ENCODE measurements at regions not wholly inside any gene's neighbourhood (a gene's known extent, or its start where the extent isn't known, plus 50 kb on each side); places are given as distances from the start of the nearest gene placed in this dataset.
A peak's percentile ranks its signal among the peaks of the same experiment; 100 is the strongest.

DNA sequence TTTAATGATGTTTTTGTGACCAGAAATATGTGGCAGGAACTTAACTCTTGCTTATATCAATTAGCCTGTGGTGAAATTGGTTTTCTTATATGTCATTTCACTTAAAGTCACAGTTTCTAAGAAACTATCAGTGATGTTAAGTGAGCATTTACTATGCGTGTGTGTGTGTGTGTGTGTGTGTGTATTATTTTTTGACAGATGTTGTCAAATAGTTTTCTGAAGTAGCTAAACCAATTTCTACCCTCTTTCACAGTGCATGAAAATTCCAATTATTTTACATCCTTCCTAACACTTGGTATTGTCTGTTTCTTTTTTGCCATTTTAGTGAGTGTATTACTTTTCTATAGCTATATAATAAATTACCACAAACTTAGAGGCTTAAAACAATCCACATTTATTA lies 122.1 kb upstream of the CAND1 start:
- no peak for DNase-seq (ENCODE audit: low read depth)

DNA sequence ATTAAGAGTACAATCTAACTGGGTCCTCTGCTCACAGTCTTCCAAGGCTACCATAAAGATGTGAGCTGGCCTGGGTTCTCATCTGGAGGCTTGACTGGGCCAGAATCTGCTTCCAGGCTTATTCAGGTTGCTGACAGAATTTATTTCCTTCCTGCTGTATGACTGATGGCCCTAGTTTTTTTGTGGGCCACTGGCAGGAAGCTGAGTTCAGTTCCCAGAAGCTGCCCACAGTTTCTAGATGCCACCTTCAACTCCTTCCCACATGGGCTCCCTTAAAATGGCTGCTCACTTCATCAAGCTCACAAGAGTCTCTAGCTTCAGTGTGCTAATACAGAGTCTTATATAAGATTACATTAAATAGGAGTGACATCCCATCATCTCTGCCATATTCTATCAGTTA lies 121.7 kb upstream of the CAND1 start:
- DNase-seq (ENCODE audit: low read depth): no peak

GRCh38 chr12:67148265-67148664 lies 120.9 kb upstream of the CAND1 start:
- DNase-seq (ENCODE audit: low read depth): peak; percentile 85

GRCh38 chr12:67151886-67152285 lies 117.3 kb upstream of the CAND1 start:
- peak; percentile 28 for DNase-seq (ENCODE audit: low read depth)

DNA sequence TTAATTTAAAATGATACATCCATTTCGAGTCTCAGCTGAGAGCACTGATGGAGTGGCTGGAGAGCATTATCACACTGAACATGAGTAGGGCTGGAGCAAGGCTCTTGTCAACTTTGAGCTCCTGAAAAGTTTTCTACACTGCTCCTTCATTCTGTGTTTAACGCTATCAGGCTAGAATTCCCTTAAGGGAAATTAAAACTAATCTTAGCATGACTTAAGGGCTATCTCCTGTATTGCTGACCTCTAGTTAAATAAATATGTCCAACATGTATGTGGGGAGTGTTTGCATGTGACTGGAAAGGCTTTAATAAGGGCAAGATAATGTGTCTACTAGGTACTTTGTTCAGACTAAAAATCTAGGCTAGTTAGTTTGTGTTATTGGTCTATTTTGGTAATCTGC lies 116.7 kb upstream of the CAND1 start:
- no peak for DNase-seq (ENCODE audit: low read depth)

DNA sequence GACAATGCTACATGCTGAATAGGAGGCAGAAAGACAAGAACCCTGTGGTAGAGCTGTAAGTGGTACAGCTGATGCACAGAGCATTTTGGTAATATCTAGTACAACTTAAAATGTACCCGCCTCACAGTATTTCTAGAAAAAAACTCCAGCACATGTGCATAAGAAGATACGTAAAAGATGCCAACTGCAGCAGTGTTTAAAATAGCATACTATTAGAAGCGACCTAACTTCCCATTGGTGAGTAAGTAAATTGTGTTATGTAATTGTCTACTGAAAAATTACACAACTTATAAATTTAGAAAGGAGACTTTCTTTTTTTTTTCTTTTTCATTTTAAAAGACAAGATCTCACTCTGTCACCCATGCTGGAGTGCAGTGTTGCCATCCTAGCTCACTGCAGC lies 114.3 kb upstream of the CAND1 start:
- DNase-seq (ENCODE audit: low read depth): no peak

- DNase-seq (ENCODE audit: low read depth): peak; percentile 73
Observed at GRCh38 chr12:67155863-67156262, 113.3 kb upstream of the CAND1 start.

DNA sequence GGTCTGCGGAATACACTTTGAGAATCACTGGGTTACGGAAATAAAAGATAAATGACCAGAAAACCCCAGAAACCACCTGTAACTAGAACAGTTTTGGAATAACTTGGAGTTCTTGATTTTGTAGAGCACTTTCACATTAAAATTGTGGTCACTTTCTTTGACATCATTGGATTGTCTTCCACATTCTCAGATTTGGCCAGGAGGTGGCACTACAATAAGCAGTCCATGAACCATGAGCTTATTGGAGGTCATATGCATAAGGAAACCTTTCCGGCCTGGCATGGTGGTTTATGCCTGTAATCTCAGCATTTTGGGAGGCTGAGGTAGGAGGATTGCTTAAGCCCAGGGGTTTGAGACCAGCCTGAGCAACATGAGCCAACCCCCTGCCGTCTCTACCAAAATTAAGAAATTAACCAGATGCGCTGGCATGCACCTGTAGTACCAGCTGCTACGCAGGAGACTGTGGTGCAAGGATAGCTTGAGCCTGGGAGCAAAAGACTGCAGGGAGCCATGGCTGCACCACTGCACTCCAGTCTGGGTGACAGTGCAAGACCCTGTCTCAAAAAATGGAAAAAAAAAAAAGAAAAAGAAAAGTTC lies 107.7 kb upstream of the CAND1 start:
- peak; percentile 54 for DNase-seq (ENCODE audit: low read depth)

DNA sequence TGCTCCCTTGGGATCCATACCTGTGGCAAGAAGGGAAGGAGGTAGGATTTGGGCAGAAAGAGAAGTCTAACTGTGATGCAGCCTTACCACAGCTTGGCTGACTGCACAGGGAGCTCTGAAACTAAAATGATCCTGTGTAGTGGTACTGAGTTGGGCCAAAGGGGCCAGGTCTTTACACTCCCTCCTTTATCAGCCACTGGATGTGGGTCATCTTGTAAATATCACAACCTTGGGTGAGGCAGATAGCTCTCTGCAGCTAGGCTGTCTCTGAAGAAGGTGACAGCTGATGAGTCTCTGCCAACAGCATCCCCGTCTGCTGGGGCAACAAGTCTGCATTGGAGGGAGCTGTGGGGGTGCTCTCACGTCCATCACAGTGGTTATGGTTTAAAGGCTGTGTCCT lies 95.9 kb upstream of the CAND1 start:
- DNase-seq (ENCODE audit: low read depth): no peak

GRCh38 chr12:67182551-67182950 lies 86.6 kb upstream of the CAND1 start:
- no peak for DNase-seq (ENCODE audit: low read depth)

DNA sequence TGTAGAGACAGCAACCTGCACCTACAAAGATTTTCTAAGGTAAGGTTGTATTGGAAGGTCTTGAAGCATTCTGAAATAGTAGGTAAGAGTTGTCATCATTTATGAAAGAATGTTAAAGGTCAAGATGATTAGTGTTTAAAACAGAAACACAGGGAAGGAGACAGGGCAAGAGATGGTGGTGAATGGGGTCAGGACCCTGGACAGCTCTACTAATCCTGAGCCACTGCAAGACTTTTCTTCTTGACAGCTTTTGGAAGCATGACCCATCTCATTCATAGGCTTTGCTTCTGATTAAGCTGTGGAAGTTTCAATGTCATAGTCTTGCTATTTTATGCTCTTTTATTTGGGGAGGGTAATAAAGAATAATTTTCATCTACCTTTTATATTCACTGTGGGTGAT lies 75.5 kb upstream of the CAND1 start:
- DNase-seq (ENCODE audit: low read depth): peak; percentile 49

DNA sequence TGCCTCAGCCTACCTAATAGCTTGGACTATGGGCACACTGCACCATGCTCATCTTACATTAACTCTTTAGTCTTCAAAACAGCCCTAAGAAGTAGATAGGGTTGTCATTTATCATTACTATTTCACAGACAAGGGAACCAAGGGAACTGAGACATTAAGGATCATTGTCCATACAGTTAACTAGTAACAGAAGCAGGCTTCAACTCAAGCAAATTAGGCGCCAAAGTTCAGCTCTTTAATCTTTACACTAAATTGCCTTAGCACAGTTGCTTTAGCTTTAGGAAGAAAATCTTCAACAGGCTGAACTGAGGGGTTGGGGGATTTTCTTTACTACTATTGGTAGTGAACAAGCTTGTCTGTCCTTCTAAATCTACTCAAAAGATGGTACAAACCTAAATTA lies 68.8 kb upstream of the CAND1 start:
- DNase-seq (ENCODE audit: low read depth): no peak

DNA sequence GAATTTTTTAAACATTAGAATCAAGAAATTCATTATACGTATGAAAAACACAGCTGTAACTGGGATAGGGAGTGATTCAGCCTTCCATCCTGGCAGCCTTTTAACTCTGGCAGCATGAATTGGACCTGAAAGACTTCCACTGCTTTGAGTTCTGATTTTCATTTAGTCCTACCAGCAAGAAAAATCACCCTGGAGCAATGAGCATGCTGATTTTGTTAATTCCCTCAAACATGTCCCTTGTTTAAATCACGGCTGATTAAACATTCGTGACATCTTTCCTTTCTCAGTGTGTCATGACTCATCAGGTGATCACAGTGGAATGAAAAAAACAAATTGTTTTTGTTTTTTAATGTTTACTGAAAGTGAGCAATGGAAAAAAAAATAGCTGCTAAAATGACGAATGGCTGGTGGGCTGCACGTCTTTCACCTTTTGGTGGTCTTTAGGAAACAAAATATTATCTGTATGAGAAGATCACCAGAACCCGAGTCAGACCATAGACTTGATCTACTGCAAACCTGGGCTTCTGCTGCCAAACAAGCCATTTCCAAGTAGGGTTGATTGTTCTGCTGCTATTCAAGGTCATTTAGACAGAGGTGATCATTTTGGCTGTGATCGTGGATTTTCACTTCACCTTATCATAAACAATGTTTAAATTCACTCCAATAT lies 67.0 kb upstream of the CAND1 start:
- peak; percentile 13 for DNase-seq (ENCODE audit: low read depth)

DNA sequence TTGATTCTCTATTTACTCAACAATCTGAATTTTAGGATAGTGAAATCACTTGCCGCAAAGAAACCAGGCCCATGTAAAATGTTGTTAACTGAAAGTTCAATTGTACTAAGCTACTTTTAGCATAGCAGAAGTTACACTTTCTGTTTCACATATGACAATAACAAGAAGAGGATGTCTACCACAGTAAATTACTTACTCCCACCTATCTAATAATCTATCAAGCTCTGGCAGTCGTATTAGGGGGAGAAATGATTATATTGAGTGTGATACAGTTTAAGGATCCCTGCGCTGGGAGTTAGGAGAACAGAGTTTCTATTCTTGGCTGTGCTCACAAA lies 66.5 kb upstream of the CAND1 start:
- no peak for DNase-seq (ENCODE audit: low read depth)

DNA sequence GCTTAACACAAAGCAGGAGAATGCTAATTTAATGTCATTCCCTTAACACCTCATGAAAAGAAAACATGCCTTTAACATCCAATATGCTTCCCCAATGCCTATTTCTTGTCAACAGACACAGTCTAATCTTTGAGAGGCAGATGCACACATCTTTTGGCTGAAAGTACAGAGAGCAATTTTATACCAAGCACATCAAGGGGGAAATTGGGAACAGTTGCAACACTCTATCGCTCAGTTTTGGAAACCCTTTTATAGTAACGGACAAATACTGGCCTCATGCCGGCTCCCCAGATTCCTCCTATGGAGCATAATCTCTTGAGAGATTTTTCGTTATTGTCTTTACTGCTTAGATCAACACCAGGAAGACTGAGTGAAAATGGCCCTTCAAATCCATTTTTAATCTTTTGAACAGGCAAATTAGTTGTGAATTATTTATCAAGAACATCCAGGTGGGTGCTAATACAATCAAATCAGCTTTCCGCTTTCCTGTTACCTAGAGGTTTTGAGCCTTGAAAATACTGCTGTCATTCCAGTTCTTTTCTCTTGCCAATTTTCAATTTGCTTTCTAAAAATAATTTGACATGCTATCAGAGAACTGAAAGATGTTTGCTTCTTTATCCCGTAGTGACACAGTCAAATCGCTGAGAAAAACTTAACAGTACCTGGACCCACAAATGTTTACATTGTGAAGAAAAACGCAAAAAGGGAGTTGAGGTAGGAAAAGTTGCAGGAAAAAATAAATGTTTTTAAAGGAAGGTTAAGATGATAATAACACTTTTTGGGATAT lies 60.7 kb upstream of the CAND1 start:
- DNase-seq (ENCODE audit: low read depth): no peak

GRCh38 chr12:67211029-67211428 lies 58.1 kb upstream of the CAND1 start:
- no peak for DNase-seq (ENCODE audit: low read depth)

GRCh38 chr12:67211494-67211893 lies 57.7 kb upstream of the CAND1 start:
- DNase-seq (ENCODE audit: low read depth): no peak

GRCh38 chr12:67217647-67218046 lies 51.5 kb upstream of the CAND1 start:
- DNase-seq (ENCODE audit: low read depth): no peak

All from renal cortical epithelial cell (primary cell).